HCT116 (cell line): ENCODE measurements at regions not wholly inside any gene's neighbourhood (a gene's known extent, or its start where the extent isn't known, plus 50 kb on each side); places are given as distances from the start of the nearest gene placed in this dataset.

Experiments
- ATAC-seq: fragments of 200-7000 bp; cut with Tn5 transposase; 2 replicates; pipeline ENCODE4 v1.9.1; 2020; ENCODE audit warnings: mild to moderate bottlenecking, moderate library complexity
- BruUV-seq: library from RNA; stranded (reverse); fragments of 400-500 nt; replicated peaks from 2 replicates; lab custom pipeline; 2021; lab: Mats Ljungman, UMichigan
- CTCF ChIA-PET: fragments of 300-600 bp; sonication (Branson Sonifier 250); formaldehyde crosslinking; loops from one replicate; lab custom pipeline; 2021; ENCODE audit warnings: antibody characterized with exemption; lab: Charles Lee
- POLR2A ChIA-PET: fragments of 300-600, 350-600 bp; sonication (Branson Sonifier 250); formaldehyde crosslinking; loops from one replicate; lab custom pipeline; 2021; ENCODE audit warnings: antibody characterized with exemption; lab: Charles Lee
- RAD21 ChIA-PET, 2 experiments: fragments of 300-600 bp; sonication (Branson Sonifier 250); formaldehyde crosslinking; loops; one replicate each; lab custom pipeline; 2023; ENCODE audit warnings: low total read pairs in 2 of 2; ENCODE audit not compliant: uncharacterized antibody in 2 of 2, unreplicated experiment in 2 of 2, low non-redundant PET in 1 of 2; lab: Charles Lee
- DNase-seq: peaks from one replicate; pipeline ENCODE4 v3.0.0-alpha.2; 2010; ENCODE audit warnings: low read depth, low spot score
- H2AFZ ChIP-seq: fragments of 200-600 bp; shearing (Covaris generic), sonication (generic); 2 replicates; pipeline ENCODE4 v1.6.1; 2017; ENCODE audit warnings: low read depth, mixed run types, mixed read lengths, antibody characterized with exemption, low read length; ENCODE audit not compliant: poor library complexity, severe bottlenecking
- H3K27ac ChIP-seq: 2 replicates; pipeline ENCODE4 v1.5.1; 2012; ENCODE audit warnings: low read depth, low read length
- H3K27me3 ChIP-seq: fragments of 200-600 bp; sonication (generic); 2 replicates; pipeline ENCODE4 v1.6.1; 2016; ENCODE audit warnings: mixed run types, low read length, mixed read lengths; ENCODE audit not compliant: insufficient read depth
- H3K36me3 ChIP-seq, 2 experiments: fragments of 200-500 bp in 1 of 2; fragments of 200-600 bp in 1 of 2; sonication (Bioruptor generic) in 1 of 2; sonication (generic) in 1 of 2; 2 replicates each; pipeline versions ENCODE4 v1.5.1 to v1.6.1; 2014 to 2016; ENCODE audit warnings: low read length in 2 of 2, inconsistent platforms in 1 of 2, mixed read lengths in 1 of 2, mixed run types in 1 of 2; ENCODE audit not compliant: insufficient read depth in 2 of 2, control insufficient read depth in 1 of 2
- H3K4me1 ChIP-seq, 2 experiments: fragments of 200-600 bp in 1 of 2; sonication (generic) in 1 of 2; 2 replicates each; pipeline versions ENCODE4 v1.5.1 to v1.6.1; 2012 to 2017; ENCODE audit warnings: low read length in 2 of 2, inconsistent platforms in 1 of 2, mild to moderate bottlenecking in 1 of 2, mixed read lengths in 1 of 2, mixed run types in 1 of 2, moderate library complexity in 1 of 2; ENCODE audit not compliant: insufficient read depth in 2 of 2, control insufficient read depth in 1 of 2
- H3K4me2 ChIP-seq: fragments of 200-600 bp; sonication (generic); 2 replicates; pipeline ENCODE4 v1.6.1; 2017; ENCODE audit warnings: mixed run types, low read length, mixed read lengths
- H3K4me3 ChIP-seq, 2 experiments: fragments of 200-600 bp in 1 of 2; sonication (generic) in 1 of 2; replicated peaks in 1 of 2; 2 replicates each; pipeline ENCODE4 v1.5.1; 2011 to 2016; ENCODE audit warnings: low read length in 2 of 2, control low read depth in 1 of 2, low read depth in 1 of 2, mild to moderate bottlenecking in 1 of 2, mixed read lengths in 1 of 2, mixed run types in 1 of 2
- H3K79me2 ChIP-seq: fragments of 200-600 bp; sonication (generic); 2 replicates; pipeline ENCODE4 v1.6.1; 2017; ENCODE audit warnings: mild to moderate bottlenecking, mixed run types, low read length, moderate library complexity, mixed read lengths; ENCODE audit not compliant: insufficient read depth
- H3K9ac ChIP-seq: fragments of 200-600 bp; sonication (generic); 2 replicates; pipeline ENCODE4 v1.6.1; 2016; ENCODE audit warnings: low read length, mixed read lengths
- H3K9me2 ChIP-seq: fragments of 200-600 bp; sonication (generic), shearing (Covaris generic); 2 replicates; pipeline ENCODE4 v1.6.1; 2017; ENCODE audit warnings: mixed run types, mild to moderate bottlenecking, moderate library complexity; ENCODE audit not compliant: insufficient read depth
- H3K9me3 ChIP-seq, 2 experiments: fragments of 200-500 bp in 1 of 2; fragments of 200-600 bp in 1 of 2; sonication (Bioruptor generic) in 1 of 2; sonication (generic) in 1 of 2; 2 replicates each; pipeline ENCODE4 v1.6.1; 2014 to 2017; ENCODE audit warnings: low read length in 2 of 2, mixed read lengths in 2 of 2, inconsistent platforms in 1 of 2, low read depth in 1 of 2, mild to moderate bottlenecking in 1 of 2, mixed run types in 1 of 2, moderate library complexity in 1 of 2; ENCODE audit not compliant: control insufficient read depth in 1 of 2, insufficient read depth in 1 of 2
- H4K20me1 ChIP-seq: fragments of 200-600 bp; sonication (generic), shearing (Covaris generic); 2 replicates; pipeline ENCODE4 v1.6.1; 2017; ENCODE audit warnings: mixed run types, mild to moderate bottlenecking, moderate library complexity; ENCODE audit not compliant: insufficient read depth
- CBX3 ChIP-seq: IDR thresholded peaks from 2 replicates; pipeline ENCODE4 v1.6.1; 2012; ENCODE audit warnings: low read depth
- CEBPB ChIP-seq: IDR thresholded peaks from 2 replicates; pipeline ENCODE4 v1.6.1; 2012; ENCODE audit warnings: low read depth
- EGR1 ChIP-seq: IDR thresholded peaks from 2 replicates; pipeline ENCODE4 v1.6.1; 2012; ENCODE audit warnings: low read depth
- ELF1 ChIP-seq: IDR thresholded peaks from 2 replicates; pipeline ENCODE4 v1.6.1; 2012; ENCODE audit warnings: low read depth, borderline replicate concordance
- EZH2 ChIP-seq: fragments of 200-600 bp; sonication (generic); IDR thresholded peaks from 2 replicates; pipeline ENCODE4 v1.6.1; 2017; ENCODE audit warnings: antibody characterized with exemption, mixed run types
- EZH2phosphoT487 ChIP-seq: fragments of 200-600 bp; IDR thresholded peaks from 2 replicates; pipeline ENCODE4 v1.6.1; 2018; ENCODE audit warnings: antibody characterized with exemption, borderline replicate concordance
- FOSL1 ChIP-seq: IDR thresholded peaks from 2 replicates; pipeline ENCODE4 v1.6.1; 2012; ENCODE audit warnings: low read depth
- SP1 ChIP-seq: IDR thresholded peaks from 2 replicates; pipeline ENCODE4 v1.6.1; 2012; ENCODE audit warnings: low read depth
- TCF7L2 ChIP-seq: IDR thresholded peaks from 2 replicates; pipeline ENCODE4 v1.7.0; 2011; ENCODE audit warnings: borderline replicate concordance, inconsistent platforms; ENCODE audit not compliant: insufficient read depth, insufficient read length; ENCODE audit errors: extremely low read depth
- YY1 ChIP-seq: IDR thresholded peaks from 2 replicates; pipeline ENCODE4 v1.6.1; 2011; ENCODE audit warnings: low read length, low read depth, moderate library complexity, mild to moderate bottlenecking; ENCODE audit not compliant: insufficient replicate concordance; ENCODE audit errors: extremely low read depth
- ZFX ChIP-seq: fragments of 450-650 bp; IDR thresholded peaks from 2 replicates; pipeline ENCODE4 v1.6.1; 2017
- intact Hi-C: fragments of 100-400 bp; cut with micrococcal nuclease; formaldehyde crosslinking; loops from 2 replicates; pipeline ENCODE4 v1.10.0; 2022
- TF ChIP-seq, protein P1 (sequence below): IDR thresholded peaks from 2 replicates; pipeline ENCODE4 v1.6.1; 2012
- TF ChIP-seq, protein P2 (sequence below): IDR thresholded peaks from 2 replicates; pipeline ENCODE4 v1.6.1; 2011; ENCODE audit warnings: mild to moderate bottlenecking, low read length, moderate library complexity; ENCODE audit not compliant: insufficient replicate concordance; ENCODE audit errors: extremely low read depth

DNA sequence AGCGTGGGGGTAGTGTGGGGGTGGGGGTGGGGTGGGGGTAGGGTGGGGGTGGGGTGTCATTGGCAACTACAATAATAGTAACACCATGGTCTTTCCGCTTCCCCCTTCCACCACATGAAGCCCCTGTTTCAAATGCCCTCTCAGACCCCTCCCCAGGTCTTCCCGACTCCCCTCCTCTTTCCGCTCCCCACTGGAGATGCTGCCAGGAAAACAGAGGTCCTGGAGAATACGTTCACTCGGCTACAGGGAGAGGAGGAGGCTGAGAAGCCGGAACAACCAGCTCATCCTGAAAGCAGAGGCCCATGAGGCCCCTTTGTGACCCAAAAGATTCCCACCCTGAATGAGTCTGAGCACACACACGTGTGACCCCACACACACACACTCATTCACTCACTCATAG, 75.4 kb downstream of the CPN2 start:
- ChIA-PET POLR2A (interaction anchor here (0.6 to 0.7 kb wide), 2 partner anchors 19 to 141 kb away, joined by 3 read pairs; no protein-coding TSS in a partner anchor), RAD21 (no interaction called here), CTCF (interaction anchor here (0.9 to 1.1 kb wide), 2 partner anchors 10 to 495 kb away, joined by 3 to 4 read pairs; no protein-coding TSS in a partner anchor)
- Histone ChIP-seq H3K9ac (peak overlapping the region; percentile 36), H3K4me1 (peaks cover 59 to 67% of the 10 kb centered on the region in 2 experiments), H3K9me3 (no peaks in the 10 kb centered on the region), H3K36me3 (no peaks in the 10 kb centered on the region), H4K20me1 (no peaks in the 10 kb centered on the region), H3K27me3 (no peaks in the 10 kb centered on the region), H3K4me2 (peak overlapping the region; percentile 56), H3K4me3 (no peak overlapping the region), H2AFZ (peak overlapping the region; percentile 55), H3K79me2 (no peaks in the 10 kb centered on the region), H3K9me2 (no peaks in the 10 kb centered on the region), H3K27ac (peak overlapping the region; percentile 76)
- TF ChIP-seq, protein P1, sequence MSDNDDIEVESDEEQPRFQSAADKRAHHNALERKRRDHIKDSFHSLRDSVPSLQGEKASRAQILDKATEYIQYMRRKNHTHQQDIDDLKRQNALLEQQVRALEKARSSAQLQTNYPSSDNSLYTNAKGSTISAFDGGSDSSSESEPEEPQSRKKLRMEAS: no peak
- TF ChIP-seq, protein P2, sequence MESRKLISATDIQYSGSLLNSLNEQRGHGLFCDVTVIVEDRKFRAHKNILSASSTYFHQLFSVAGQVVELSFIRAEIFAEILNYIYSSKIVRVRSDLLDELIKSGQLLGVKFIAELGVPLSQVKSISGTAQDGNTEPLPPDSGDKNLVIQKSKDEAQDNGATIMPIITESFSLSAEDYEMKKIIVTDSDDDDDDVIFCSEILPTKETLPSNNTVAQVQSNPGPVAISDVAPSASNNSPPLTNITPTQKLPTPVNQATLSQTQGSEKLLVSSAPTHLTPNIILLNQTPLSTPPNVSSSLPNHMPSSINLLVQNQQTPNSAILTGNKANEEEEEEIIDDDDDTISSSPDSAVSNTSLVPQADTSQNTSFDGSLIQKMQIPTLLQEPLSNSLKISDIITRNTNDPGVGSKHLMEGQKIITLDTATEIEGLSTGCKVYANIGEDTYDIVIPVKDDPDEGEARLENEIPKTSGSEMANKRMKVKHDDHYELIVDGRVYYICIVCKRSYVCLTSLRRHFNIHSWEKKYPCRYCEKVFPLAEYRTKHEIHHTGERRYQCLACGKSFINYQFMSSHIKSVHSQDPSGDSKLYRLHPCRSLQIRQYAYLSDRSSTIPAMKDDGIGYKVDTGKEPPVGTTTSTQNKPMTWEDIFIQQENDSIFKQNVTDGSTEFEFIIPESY: no peak
- TF ChIP-seq EZH2: no peak
- no peak for TF ChIP-seq FOSL1
- TF ChIP-seq CBX3: no peak
- no peak for TF ChIP-seq EZH2phosphoT487
- no TSS peak for BruUV-seq
- ATAC-seq (no peak), DNase-seq (no peak)
- intact Hi-C loops: no loop called here

DNA sequence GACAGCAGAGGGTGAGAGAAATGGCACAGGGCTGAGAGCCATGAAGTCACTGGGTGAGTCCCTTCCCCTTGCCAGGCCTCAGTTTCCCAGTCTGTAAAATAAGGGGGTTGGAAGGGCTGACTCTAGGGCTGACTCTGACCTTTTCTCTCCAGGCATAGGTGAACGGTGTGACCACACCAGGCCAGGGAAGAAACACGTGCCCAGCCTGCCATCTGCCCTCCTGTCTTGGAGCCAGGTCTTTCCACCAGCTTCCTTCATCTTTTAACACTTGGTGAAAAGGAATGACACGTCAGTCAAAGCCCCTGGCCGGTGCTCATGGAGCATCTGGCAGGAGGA, 74.4 kb downstream of the CPN2 start:
- H3K4me3 ChIP-seq: no peak overlapping the region
- ChIA-PET POLR2A (no interaction called here), RAD21 (interaction anchor here in 1 of 2 experiments (0.6 kb wide), 1 partner anchor 20 kb away, joined by 3 read pairs; no protein-coding TSS in a partner anchor), CTCF (interaction anchor here (1.1 to 1.2 kb wide), 2 partner anchors 9 to 37 kb away, joined by 3 read pairs; no protein-coding TSS in a partner anchor)
- no peak for ATAC-seq
- no peak overlapping the region for H2AFZ ChIP-seq
- H4K20me1 ChIP-seq: no peaks in the 10 kb centered on the region
- intact Hi-C loops: no loop called here
- H3K4me1 ChIP-seq: peaks cover 48 to 57% of the 10 kb centered on the region in 2 experiments
- no peaks in the 10 kb centered on the region for H3K9me2 ChIP-seq
- no peaks in the 10 kb centered on the region for H3K27me3 ChIP-seq
- H3K9ac ChIP-seq: no peak overlapping the region
- peak overlapping the region; percentile 23; the same call in 1 of the 2 replicates for H3K27ac ChIP-seq
- no peaks in the 10 kb centered on the region for H3K79me2 ChIP-seq
- no peak for DNase-seq
- no peaks in the 10 kb centered on the region for H3K9me3 ChIP-seq
- no peaks in the 10 kb centered on the region for H3K36me3 ChIP-seq
- H3K4me2 ChIP-seq: peak overlapping the region; percentile 56; the same call in 1 of the 2 replicates
- BruUV-seq: no TSS peak
- no peak for TF ChIP-seq FOSL1
- TF ChIP-seq EGR1: no peak
- TF ChIP-seq YY1: no peak
- TF ChIP-seq, protein P2: no peak
- no peak for TF ChIP-seq ZFX
- no peak for TF ChIP-seq SP1
- TF ChIP-seq TCF7L2: no peak
- TF ChIP-seq ELF1: no peak
- TF ChIP-seq CBX3: no peak
- TF ChIP-seq CEBPB: no peak
- TF ChIP-seq EZH2: no peak
